ENCODE measurements at regions not wholly inside any gene's neighbourhood (a gene's known extent, or its start where the extent isn't known, plus 50 kb on each side); places are given as distances from the start of the nearest gene placed in this dataset.

- peaks cover 0 to 4% (median 0%) of the 10 kb centered on the region in 3 donors for H3K27me3 Mint-ChIP-seq (ENCODE audit: low read depth in 3 of 3)
- no peaks in the 10 kb centered on the region for H3K4me1 Mint-ChIP-seq
- H3K27ac Mint-ChIP-seq: no peak overlapping the region
- H3K36me3 Mint-ChIP-seq: peaks cover 0 to 5% (median 0%) of the 10 kb centered on the region in 3 donors
- no peak for DNase-seq
- H3K4me3 Mint-ChIP-seq: no peak overlapping the region
- H3K9me3 Mint-ChIP-seq: no peaks in the 10 kb centered on the region
Observed at GRCh38 chr1:116318897-116319296, 54.1 kb upstream of the ATP1A1 start.

GRCh38 chr1:116320874-116321273 lies 52.2 kb upstream of the ATP1A1 start:
- no peaks in the 10 kb centered on the region for H3K9me3 Mint-ChIP-seq
- peaks cover 0 to 5% (median 0%) of the 10 kb centered on the region in 3 donors for H3K36me3 Mint-ChIP-seq
- no peak overlapping the region for H3K27ac Mint-ChIP-seq
- peaks cover 0 to 1% (median 0%) of the 10 kb centered on the region in 3 donors for H3K27me3 Mint-ChIP-seq (ENCODE audit: low read depth in 3 of 3)
- H3K4me3 Mint-ChIP-seq: no peak overlapping the region
- peaks cover 14% of the 10 kb centered on the region in 2 donors for H3K4me1 Mint-ChIP-seq
- no peak for DNase-seq

DNA sequence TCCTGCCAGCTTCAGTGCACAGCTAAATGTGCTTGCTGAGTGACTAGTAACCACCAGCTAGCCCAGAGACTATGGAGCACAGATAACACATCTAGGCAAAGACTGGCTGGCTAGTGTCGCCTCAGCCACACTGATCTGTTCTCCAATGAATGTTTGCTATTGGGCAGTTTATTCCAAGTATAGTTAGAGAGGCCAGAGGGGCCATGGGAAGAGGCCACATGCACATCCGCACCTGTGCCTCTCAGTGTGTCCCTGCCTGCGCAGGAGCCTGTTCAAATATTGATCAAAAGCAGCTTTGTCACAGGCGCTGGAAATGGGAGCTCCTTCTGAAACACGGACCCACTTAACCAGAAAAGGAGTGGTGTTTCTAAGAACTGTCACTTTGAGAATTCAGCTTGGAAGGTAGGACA lies 51.3 kb upstream of the ATP1A1 start:
- peaks cover 22 to 23% of the 10 kb centered on the region in 2 donors for H3K4me1 Mint-ChIP-seq
- peaks cover 0 to 5% (median 0%) of the 10 kb centered on the region in 3 donors for H3K36me3 Mint-ChIP-seq
- no peak overlapping the region for H3K4me3 Mint-ChIP-seq
- no peaks in the 10 kb centered on the region for H3K9me3 Mint-ChIP-seq
- DNase-seq: no peak
- peaks cover 0 to 1% (median 0%) of the 10 kb centered on the region in 3 donors for H3K27me3 Mint-ChIP-seq (ENCODE audit: low read depth in 3 of 3)
- no peak overlapping the region for H3K27ac Mint-ChIP-seq

GRCh38 chr1:116322752-116323405 lies 50.2 kb upstream of the ATP1A1 start:
- Mint-ChIP-seq H3K27ac (peak overlapping the region in 1 of 6 donors; percentile 13), H3K9me3 (no peaks in the 10 kb centered on the region), H3K4me1 (peaks cover 22 to 28% of the 10 kb centered on the region in 2 donors), H3K4me3 (no peak overlapping the region), H3K27me3 (ENCODE audit: low read depth in 3 of 3) (peaks cover 0 to 1% (median 0%) of the 10 kb centered on the region in 3 donors), H3K36me3 (peaks cover 0 to 5% (median 0%) of the 10 kb centered on the region in 3 donors)
- DNase-seq: no peak
